Neural cell (in vitro differentiated cells): ENCODE measurements at regions not wholly inside any gene's neighbourhood (a gene's known extent, or its start where the extent isn't known, plus 50 kb on each side); places are given as distances from the start of the nearest gene placed in this dataset.

Experiments used
- CTCF ChIP-seq: fragments of 450-650 bp; IDR thresholded peaks from 2 replicates; pipeline ENCODE4 v1.5.1; 2014; ENCODE audit warnings: antibody characterized with exemption, mild to moderate bottlenecking, moderate library complexity; ENCODE audit not compliant: poor library complexity, severe bottlenecking
- POLR2AphosphoS5 ChIP-seq: IDR thresholded peaks from 2 replicates; pipeline ENCODE4 v1.6.1; 2012

GRCh38 chr5:160496334-160496733 lies 74.7 kb downstream of the PTTG1 start:
- TF ChIP-seq POLR2AphosphoS5: no peak
- no peak for TF ChIP-seq CTCF
